H9 (cell line): ENCODE measurements at regions not wholly inside any gene's neighbourhood (a gene's known extent, or its start where the extent isn't known, plus 50 kb on each side); places are given as distances from the start of the nearest gene placed in this dataset.

Experiments used
- DNase-seq: peaks from one replicate; pipeline ENCODE4 v3.0.0-alpha.2; 2017
- H2AFZ ChIP-seq: one replicate; pipeline ENCODE4 v1.6.1; 2013; ENCODE audit warnings: mild to moderate bottlenecking, low read length, control low read depth, moderate library complexity
- H2AK5ac ChIP-seq: 2 replicates; pipeline ENCODE4 v1.6.1; 2013; ENCODE audit warnings: low read length, control low read depth, mixed read lengths; ENCODE audit not compliant: insufficient read length
- H2BK120ac ChIP-seq: one replicate; pipeline ENCODE4 v1.6.1; 2013; ENCODE audit warnings: low read depth, mild to moderate bottlenecking, low read length, control low read depth, inconsistent platforms; ENCODE audit not compliant: poor library complexity, severe bottlenecking
- H2BK12ac ChIP-seq: 2 replicates; pipeline ENCODE4 v1.6.1; 2013; ENCODE audit warnings: low read length, control low read depth, mixed read lengths, low read depth; ENCODE audit not compliant: insufficient read length
- H2BK15ac ChIP-seq: 2 replicates; pipeline ENCODE4 v1.6.1; 2013; ENCODE audit warnings: low read depth, low read length, control low read depth
- H2BK20ac ChIP-seq: one replicate; pipeline ENCODE4 v1.6.1; 2013; ENCODE audit warnings: low read depth, mild to moderate bottlenecking, low read length, control low read depth, inconsistent platforms; ENCODE audit not compliant: poor library complexity, severe bottlenecking
- H2BK5ac ChIP-seq: 2 replicates; pipeline ENCODE4 v1.6.1; 2013; ENCODE audit warnings: low read length, control low read depth, mixed read lengths; ENCODE audit not compliant: insufficient read length
- H3K14ac ChIP-seq: 2 replicates; pipeline ENCODE4 v1.6.1; 2013; ENCODE audit warnings: low read length, control low read depth; ENCODE audit not compliant: insufficient read depth
- H3K18ac ChIP-seq: 2 replicates; pipeline ENCODE4 v1.6.1; 2013; ENCODE audit warnings: low read depth, mild to moderate bottlenecking, mixed read lengths, low read length, control low read depth; ENCODE audit not compliant: insufficient read length
- H3K23ac ChIP-seq: 2 replicates; pipeline ENCODE4 v1.6.1; 2013; ENCODE audit warnings: low read length, control low read depth, mixed read lengths, low read depth; ENCODE audit not compliant: insufficient read length
- H3K23me2 ChIP-seq: 2 replicates; pipeline ENCODE4 v1.6.1; 2013; ENCODE audit warnings: low read depth, mild to moderate bottlenecking, mixed read lengths, low read length, control low read depth; ENCODE audit not compliant: insufficient read length, poor library complexity, severe bottlenecking
- H3K27ac ChIP-seq: 2 replicates; pipeline ENCODE4 v1.5.1; 2013; ENCODE audit warnings: low read length, control low read depth, mixed read lengths, low read depth; ENCODE audit not compliant: insufficient read length
- H3K27me3 ChIP-seq: 2 replicates; pipeline ENCODE4 v1.6.1; 2013; ENCODE audit warnings: low read length, control low read depth, inconsistent platforms; ENCODE audit not compliant: insufficient read depth
- H3K4ac ChIP-seq: 2 replicates; pipeline ENCODE4 v1.6.1; 2013; ENCODE audit warnings: low read depth, mild to moderate bottlenecking, control low read depth, inconsistent platforms, low read length, moderate library complexity
- H3K4me1 ChIP-seq: 2 replicates; pipeline ENCODE4 v1.6.1; 2013; ENCODE audit warnings: low read length, control low read depth, inconsistent platforms; ENCODE audit not compliant: insufficient read depth
- H3K4me2 ChIP-seq: 2 replicates; pipeline ENCODE4 v1.6.1; 2013; ENCODE audit warnings: low read length, control low read depth, mixed read lengths; ENCODE audit not compliant: insufficient read length, insufficient read depth
- H3K56ac ChIP-seq: 2 replicates; pipeline ENCODE4 v1.6.1; 2013; ENCODE audit warnings: low read depth, mild to moderate bottlenecking, mixed read lengths, low read length, control low read depth; ENCODE audit not compliant: insufficient read length
- H3K79me1 ChIP-seq: 2 replicates; pipeline ENCODE4 v1.6.1; 2013; ENCODE audit warnings: low read depth, mild to moderate bottlenecking, moderate library complexity, low read length, control low read depth, inconsistent platforms; ENCODE audit not compliant: insufficient read depth, poor library complexity, severe bottlenecking
- H3K79me2 ChIP-seq: 2 replicates; pipeline ENCODE4 v1.6.1; 2013; ENCODE audit warnings: low read length, control low read depth, inconsistent platforms; ENCODE audit not compliant: insufficient read depth
- H3K9ac ChIP-seq: 2 replicates; pipeline ENCODE4 v1.6.1; 2013; ENCODE audit warnings: low read length, control low read depth, mixed read lengths; ENCODE audit not compliant: insufficient read length; ENCODE audit errors: extremely low read depth
- H3K9me3 ChIP-seq: one replicate; pipeline ENCODE4 v1.6.1; 2013; ENCODE audit warnings: low read depth, low read length, inconsistent platforms; ENCODE audit not compliant: control insufficient read depth
- H3T11ph ChIP-seq: one replicate; pipeline ENCODE4 v1.6.1; 2013; ENCODE audit warnings: mild to moderate bottlenecking, low read length, control low read depth, inconsistent platforms
- H4K20me1 ChIP-seq: one replicate; pipeline ENCODE4 v1.6.1; 2013; ENCODE audit not compliant: control insufficient read depth, insufficient read length, insufficient read depth
- H4K5ac ChIP-seq: 2 replicates; pipeline ENCODE4 v1.6.1; 2013; ENCODE audit warnings: low read depth, mild to moderate bottlenecking, mixed read lengths, low read length, control low read depth; ENCODE audit not compliant: insufficient read length
- H4K8ac ChIP-seq: replicated peaks from 2 replicates; pipeline ENCODE4 v1.6.1; 2013; ENCODE audit warnings: low read length, control low read depth, mixed read lengths, low read depth; ENCODE audit not compliant: insufficient read length
- H4K91ac ChIP-seq: 2 replicates; pipeline ENCODE4 v1.6.1; 2013; ENCODE audit warnings: low read depth, mild to moderate bottlenecking, moderate library complexity, mixed read lengths, low read length, control low read depth; ENCODE audit not compliant: insufficient read length
- H3K27ac Mint-ChIP-seq, 3 experiments: 2 replicates in 2 of 3; 3 replicates in 1 of 3; pipeline ENCODE4 v1.8.0; 2020 to 2021; ENCODE audit warnings: mixed read lengths in 3 of 3, mild to moderate bottlenecking in 1 of 3, moderate library complexity in 1 of 3
- H3K27me3 Mint-ChIP-seq: 2 replicates; pipeline ENCODE4 v1.8.0; 2021; ENCODE audit warnings: low read depth, mild to moderate bottlenecking, moderate library complexity, mixed read lengths
- H3K36me3 Mint-ChIP-seq, 3 experiments: 2 replicates in 2 of 3; 3 replicates in 1 of 3; pipeline ENCODE4 v1.8.0; 2020 to 2021; ENCODE audit warnings: low read depth in 3 of 3, mixed read lengths in 3 of 3; ENCODE audit not compliant: insufficient read depth in 1 of 3
- H3K4me1 Mint-ChIP-seq, 2 experiments: 2 replicates each; pipeline ENCODE4 v1.8.0; 2020; ENCODE audit warnings: mixed read lengths in 2 of 2
- H3K4me3 Mint-ChIP-seq, 2 experiments: 2 replicates in 1 of 2; 3 replicates in 1 of 2; pipeline ENCODE4 v1.8.0; 2020 to 2021; ENCODE audit warnings: mild to moderate bottlenecking in 2 of 2, mixed read lengths in 2 of 2, moderate library complexity in 1 of 2
- H3K9me3 Mint-ChIP-seq, 2 experiments: 2 replicates in 1 of 2; 3 replicates in 1 of 2; pipeline ENCODE4 v1.8.0; 2020; ENCODE audit warnings: mild to moderate bottlenecking in 2 of 2, mixed read lengths in 2 of 2, moderate library complexity in 1 of 2
- CTCF ChIP-seq: fragments of 200-600 bp; sonication (generic); conservative IDR thresholded peaks from 3 replicates; pipeline ENCODE4 v1.8.0; 2021; ENCODE audit warnings: antibody characterized with exemption, mild to moderate bottlenecking
- WGBS: extraction: QIAGEN DNeasy Blood & Tissue Kit; methylation state at CpG from one replicate; pipeline ENCODE4 v1.1.7; 2013; ENCODE audit warnings: missing lambda C conversion rate, low lambda C conversion rate, mixed read lengths; ENCODE audit not compliant: insufficient read length; ENCODE audit errors: extremely low coverage; 5-methylcytosine and 5-hydroxymethylcytosine counted together

DNA sequence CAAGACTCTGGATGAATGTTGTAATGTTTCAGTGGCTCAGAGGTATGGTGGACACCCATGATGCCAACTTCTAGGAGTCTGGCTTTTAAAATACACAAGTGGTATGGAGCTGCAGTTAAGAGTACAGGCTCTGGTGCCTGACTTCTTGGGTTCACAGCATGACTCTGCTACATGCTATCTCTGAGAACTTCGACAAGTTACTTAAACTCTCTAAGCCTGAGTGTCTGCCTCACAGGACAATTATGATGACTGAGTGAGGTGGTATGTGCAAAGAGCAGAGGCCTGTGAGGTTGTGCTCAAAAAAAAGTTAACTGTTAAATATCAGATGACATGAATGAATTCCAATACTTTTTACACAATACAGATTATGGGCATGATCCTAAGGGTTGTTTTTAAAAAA lies 90.9 kb upstream of the SRD5A3 start:
- no peaks in the 10 kb centered on the region for H3K9me3 ChIP-seq
- H3K9me3 Mint-ChIP-seq: no peaks in the 10 kb centered on the region
- no peak overlapping the region for H3K9ac ChIP-seq
- H3K27ac Mint-ChIP-seq: no peak overlapping the region; a peak in 1 of 7 replicates
- H3K4me3 Mint-ChIP-seq: no peak overlapping the region; a peak in 1 of 5 replicates
- H2BK12ac ChIP-seq: no peak overlapping the region
- TF ChIP-seq CTCF: no peak
- no peaks in the 10 kb centered on the region for H3K23me2 ChIP-seq
- H4K91ac ChIP-seq: no peak overlapping the region
- no CpG with 5 or more reads among the region's 1 CpG for WGBS
- no peak overlapping the region for H3K23ac ChIP-seq
- no peaks in the 10 kb centered on the region for H3K79me2 ChIP-seq
- no peak overlapping the region for H4K8ac ChIP-seq
- no peak overlapping the region for H2BK15ac ChIP-seq
- peaks cover 23 to 30% of the 10 kb centered on the region in 2 experiments for H3K4me1 Mint-ChIP-seq
- H3K4me1 ChIP-seq: peaks cover 12% of the 10 kb centered on the region; the same call in 1 of the 2 replicates
- no peaks in the 10 kb centered on the region for H4K20me1 ChIP-seq
- H2BK5ac ChIP-seq: no peak overlapping the region
- no peak overlapping the region for H3K56ac ChIP-seq
- H3K79me1 ChIP-seq: no peaks in the 10 kb centered on the region
- H3K4me2 ChIP-seq: no peak overlapping the region
- DNase-seq: no peak
- H3K18ac ChIP-seq: no peak overlapping the region
- H3K14ac ChIP-seq: no peak overlapping the region
- no peak overlapping the region for H2AK5ac ChIP-seq
- H3K4ac ChIP-seq: no peak overlapping the region
- H2BK20ac ChIP-seq: no peak overlapping the region
- no peaks in the 10 kb centered on the region for H3K27me3 Mint-ChIP-seq
- no peak overlapping the region for H2BK120ac ChIP-seq
- no peak overlapping the region for H4K5ac ChIP-seq
- H3K27me3 ChIP-seq: no peaks in the 10 kb centered on the region
- no peaks in the 10 kb centered on the region for H3K36me3 Mint-ChIP-seq
- no peak overlapping the region for H3K27ac ChIP-seq
- no peak overlapping the region for H2AFZ ChIP-seq
- H3T11ph ChIP-seq: no peak overlapping the region
